Ovary (tissue), 7 donors: ENCODE measurements at regions not wholly inside any gene's neighbourhood (a gene's known extent, or its start where the extent isn't known, plus 50 kb on each side); places are given as distances from the start of the nearest gene placed in this dataset.
"Not testable (repeated sequence)": the region's sequence is repeated elsewhere in the genome, so short reads cannot be mapped to it uniquely, and the experiment has no call there.

ENCODE experiments used
- DNase-seq, 5 donors: peaks; one replicate each; pipeline ENCODE4 v3.0.0-alpha.2; 2019 to 2020
- H3K27ac ChIP-seq, 2 donors: fragments of 200-600 bp; one replicate each; pipeline versions ENCODE4 v1.5.1 to v1.8.0; 2019 to 2022
- H3K27me3 ChIP-seq: fragments of 200-600 bp; one replicate; pipeline ENCODE4 v1.8.0; 2022
- H3K36me3 ChIP-seq: fragments of 200-600 bp; sonication (generic); one replicate; pipeline ENCODE4 v1.5.1; 2019
- H3K4me1 ChIP-seq: one replicate; pipeline ENCODE4 v1.8.1; 2013; ENCODE audit warnings: mild to moderate bottlenecking, moderate library complexity; ENCODE audit not compliant: insufficient read depth
- H3K4me3 ChIP-seq: fragments of 200-600 bp; sonication (generic); one replicate; pipeline ENCODE4 v1.5.1; 2017
- H3K9me3 ChIP-seq, 2 donors: fragments of 200-600 bp in 1 of 2; sonication (generic) in 1 of 2; one replicate each; pipeline versions ENCODE4 v1.5.1 to v1.8.1; 2013 to 2019; ENCODE audit warnings: mild to moderate bottlenecking in 1 of 2, moderate library complexity in 1 of 2
- EP300 ChIP-seq: sonication (generic); formaldehyde crosslinking; IDR thresholded peaks from one replicate; pipeline ENCODE4 v1.6.1; 2017; ENCODE audit warnings: antibody characterized with exemption
- POLR2A ChIP-seq: fragments of 450-650 bp; IDR thresholded peaks from one replicate; pipeline ENCODE4 v1.6.1; 2017; ENCODE audit warnings: antibody characterized with exemption, mild to moderate bottlenecking, moderate library complexity
- WGBS, 3 donors: extraction: QIAGEN DNeasy Blood & Tissue Kit in 1 of 3; methylation state at CpG; one replicate each; pipeline versions ENCODE4 v1.1.5 to v1.1.7; 2013 to 2017; 5-methylcytosine and 5-hydroxymethylcytosine counted together
- intact Hi-C, 4 donors: fragments of 100-400 bp; cut with DNase I; formaldehyde crosslinking; loops; one replicate each; pipeline versions ENCODE4 v1.11.0 to v1.15.1; 2022 to 2023
- TF ChIP-seq, protein P1 (sequence below), 3 donors: fragments of 450-650 bp in 2 of 3; fragments of 200-600 bp in 1 of 3; IDR thresholded peaks; one replicate each; pipeline versions ENCODE4 v1.5.1 to v1.8.0; 2016 to 2022; ENCODE audit warnings: antibody characterized with exemption in 3 of 3, mild to moderate bottlenecking in 1 of 3
- donor health status: DM: no; HTN: no; CAD: no; lungs with moderate emphysema.
- donor health status: DM: no; HTN: no; CAD: no.
- donor health status: Bipolar disorder and iron deficiency.
- donor health status: DM: no; HTN: no; CAD: no.
- donor health status: DM: yes; HTN: yes; CAD: no.

GRCh38 chr11:26878959-26879581, 114.8 kb upstream of the FIBIN start:
- Histone ChIP-seq H3K36me3 (no peaks in the 10 kb centered on the region), H3K4me1 (no peaks in the 10 kb centered on the region), H3K9me3 (no peaks in the 10 kb centered on the region), H3K27ac (no peak overlapping the region), H3K27me3 (no peaks in the 10 kb centered on the region), H3K4me3 (no peak overlapping the region)
- DNase-seq, result no peak
- TF ChIP-seq, protein P1, sequence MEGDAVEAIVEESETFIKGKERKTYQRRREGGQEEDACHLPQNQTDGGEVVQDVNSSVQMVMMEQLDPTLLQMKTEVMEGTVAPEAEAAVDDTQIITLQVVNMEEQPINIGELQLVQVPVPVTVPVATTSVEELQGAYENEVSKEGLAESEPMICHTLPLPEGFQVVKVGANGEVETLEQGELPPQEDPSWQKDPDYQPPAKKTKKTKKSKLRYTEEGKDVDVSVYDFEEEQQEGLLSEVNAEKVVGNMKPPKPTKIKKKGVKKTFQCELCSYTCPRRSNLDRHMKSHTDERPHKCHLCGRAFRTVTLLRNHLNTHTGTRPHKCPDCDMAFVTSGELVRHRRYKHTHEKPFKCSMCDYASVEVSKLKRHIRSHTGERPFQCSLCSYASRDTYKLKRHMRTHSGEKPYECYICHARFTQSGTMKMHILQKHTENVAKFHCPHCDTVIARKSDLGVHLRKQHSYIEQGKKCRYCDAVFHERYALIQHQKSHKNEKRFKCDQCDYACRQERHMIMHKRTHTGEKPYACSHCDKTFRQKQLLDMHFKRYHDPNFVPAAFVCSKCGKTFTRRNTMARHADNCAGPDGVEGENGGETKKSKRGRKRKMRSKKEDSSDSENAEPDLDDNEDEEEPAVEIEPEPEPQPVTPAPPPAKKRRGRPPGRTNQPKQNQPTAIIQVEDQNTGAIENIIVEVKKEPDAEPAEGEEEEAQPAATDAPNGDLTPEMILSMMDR (IDR thresholded peaks at IDR 0.05), result no peak
- no peak for TF ChIP-seq EP300
- TF ChIP-seq POLR2A, result no peak
- WGBS, 3 donors, result 70 to 80% (median 75%) methylated on average over 4 of the region's 4 CpGs
- intact Hi-C loops, result no loop called here

GRCh38 chr11:26882363-26882880, 111.5 kb upstream of the FIBIN start:
- H3K27me3 ChIP-seq, DNase-seq, H3K4me3 ChIP-seq, H3K27ac ChIP-seq, H3K4me1 ChIP-seq, H3K9me3 ChIP-seq, H3K36me3 ChIP-seq, intact Hi-C loops: not testable (repeated sequence)
- 87 to 94% (median 90%) methylated on average over 4 of the region's 4 CpGs for WGBS, 3 donors

DNA sequence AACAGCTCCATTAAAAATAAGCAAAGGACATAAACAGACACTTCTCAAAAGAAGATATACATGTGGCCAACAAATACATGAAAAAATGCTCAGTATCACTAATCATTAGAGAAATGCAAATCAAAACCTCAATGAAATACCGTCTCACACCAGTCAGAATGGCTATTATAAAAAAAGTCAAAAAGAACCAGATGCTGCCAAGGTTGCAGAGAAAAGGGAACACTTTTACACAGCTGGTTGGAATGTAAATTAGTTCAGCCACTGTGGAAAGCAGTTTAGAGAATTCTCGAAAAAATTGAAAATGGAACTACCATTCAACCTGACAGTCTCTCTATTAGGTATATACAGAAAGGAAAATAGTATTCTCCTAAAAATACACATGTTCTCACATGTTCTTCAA, 102.4 kb upstream of the FIBIN start:
- intact Hi-C loops, result no loop called here
- Histone ChIP-seq H3K36me3 (no peaks in the 10 kb centered on the region), H3K4me3 (no peak overlapping the region), H3K27ac (no peak overlapping the region), H3K27me3 (no peaks in the 10 kb centered on the region), H3K4me1 (no peaks in the 10 kb centered on the region), H3K9me3 (peaks cover 0 to 3% of the 10 kb centered on the region in 2 donors)
- 8 to 37% (median 15%) methylated on average over 2 of the region's 2 CpGs for WGBS, 3 donors
- TF ChIP-seq, protein P1 (IDR thresholded peaks at IDR 0.05), result no peak
- TF ChIP-seq POLR2A (no peak), EP300 (no peak)
- no peak for DNase-seq

- WGBS, 3 donors, result 19 to 31% (median 24%) methylated on average over 2 of the region's 2 CpGs
Measured at GRCh38 chr11:26896719-26897118, 97.2 kb upstream of the FIBIN start.

GRCh38 chr11:26898799-26899198, 95.1 kb upstream of the FIBIN start:
- Histone ChIP-seq H3K27me3 (no peaks in the 10 kb centered on the region), H3K9me3 (peaks cover 0 to 3% of the 10 kb centered on the region in 2 donors), H3K4me1 (no peaks in the 10 kb centered on the region), H3K27ac (no peak overlapping the region), H3K4me3 (no peak overlapping the region), H3K36me3 (no peaks in the 10 kb centered on the region)
- no peak for DNase-seq
- TF ChIP-seq EP300 (no peak), POLR2A (no peak)
- TF ChIP-seq, protein P1 (IDR thresholded peaks at IDR 0.05), result no peak
- intact Hi-C loops, result no loop called here
- 87 to 96% (median 89%) methylated on average over 1 of the region's 1 CpG for WGBS, 3 donors

More at GRCh38 chr11:26896719-26897118, 97.2 kb upstream of the FIBIN start:
- peaks cover 0 to 3% of the 10 kb centered on the region in 2 donors for H3K9me3 ChIP-seq
- no peaks in the 10 kb centered on the region for H3K4me1 ChIP-seq
- intact Hi-C loops, result no loop called here
- TF ChIP-seq EP300 (no peak), POLR2A (no peak)
- TF ChIP-seq, protein P1 (IDR thresholded peaks at IDR 0.05), result no peak
- no peak overlapping the region for H3K27ac ChIP-seq
- H3K27me3 ChIP-seq, result no peaks in the 10 kb centered on the region
- no peak overlapping the region for H3K4me3 ChIP-seq
- no peak for DNase-seq
- H3K36me3 ChIP-seq, result no peaks in the 10 kb centered on the region
